CD14-positive monocyte (primary cell): ENCODE measurements at regions not wholly inside any gene's neighbourhood (a gene's known extent, or its start where the extent isn't known, plus 50 kb on each side); places are given as distances from the start of the nearest gene placed in this dataset.

Experiments used
- DNase-seq, 3 donors: peaks; one replicate each; pipeline ENCODE4 v3.0.0-alpha.2; 2011 to 2022
- H2AFZ ChIP-seq: 2 replicates; pipeline ENCODE4 v1.6.0; 2012; ENCODE audit warnings: mild to moderate bottlenecking, low read depth, low read length, inconsistent platforms; ENCODE audit not compliant: insufficient read depth, poor library complexity, severe bottlenecking
- H3K27ac ChIP-seq, 2 donors: 1 replicate in 1 of 2; 2 replicates in 1 of 2; pipeline ENCODE4 v1.5.1; 2012 to 2013; ENCODE audit warnings: low read length in 2 of 2, control low read depth in 1 of 2, inconsistent platforms in 1 of 2, low read depth in 1 of 2, mild to moderate bottlenecking in 1 of 2
- H3K27me3 ChIP-seq, 2 donors: one replicate each; pipeline versions ENCODE4 v1.6.0 to v1.6.1; 2011 to 2013; ENCODE audit warnings: low read length in 2 of 2; ENCODE audit not compliant: control insufficient read depth in 2 of 2, insufficient read depth in 2 of 2
- H3K36me3 ChIP-seq, 2 donors: replicated peaks in 1 of 2; 1 replicate in 1 of 2; 2 replicates in 1 of 2; pipeline versions ENCODE4 v1.5.1 to v1.6.1; 2012 to 2013; ENCODE audit warnings: low read length in 2 of 2, control low read depth in 1 of 2, inconsistent platforms in 1 of 2, mild to moderate bottlenecking in 1 of 2; ENCODE audit not compliant: insufficient read depth in 2 of 2, control insufficient read depth in 1 of 2
- H3K4me1 ChIP-seq, 2 donors: 1 replicate in 1 of 2; 2 replicates in 1 of 2; pipeline versions ENCODE4 v1.5.1 to v1.6.1; 2012 to 2013; ENCODE audit warnings: low read length in 2 of 2, control low read depth in 1 of 2, inconsistent platforms in 1 of 2, mild to moderate bottlenecking in 1 of 2, moderate library complexity in 1 of 2; ENCODE audit not compliant: insufficient read depth in 2 of 2, control insufficient read depth in 1 of 2
- H3K4me2 ChIP-seq: replicated peaks from 2 replicates; pipeline ENCODE3; 2012; ENCODE audit warnings: low read length, moderate library complexity, mild to moderate bottlenecking; ENCODE audit not compliant: poor library complexity, severe bottlenecking; ENCODE audit errors: extremely low read depth
- H3K4me3 ChIP-seq, 3 experiments: fragments of 200-600 bp in 1 of 3; sonication (generic) in 1 of 3; replicated peaks in 1 of 3; 1 replicate in 2 of 3; 2 replicates in 1 of 3; pipeline ENCODE4 v1.5.1; 2011 to 2013; ENCODE audit warnings: low read length in 3 of 3, mild to moderate bottlenecking in 3 of 3, control low read depth in 2 of 3, low read depth in 2 of 3, inconsistent platforms in 1 of 3, moderate library complexity in 1 of 3
- H3K79me2 ChIP-seq: 2 replicates; pipeline ENCODE4 v1.6.0; 2012; ENCODE audit warnings: mild to moderate bottlenecking, control low read depth, inconsistent platforms, low read length, moderate library complexity; ENCODE audit not compliant: insufficient read depth
- H3K9ac ChIP-seq: 2 replicates; pipeline ENCODE4 v1.6.0; 2017; ENCODE audit warnings: low read length, mild to moderate bottlenecking; ENCODE audit not compliant: insufficient read depth, poor library complexity, severe bottlenecking
- H3K9me3 ChIP-seq, 2 donors: replicated peaks in 1 of 2; 1 replicate in 1 of 2; 2 replicates in 1 of 2; pipeline versions ENCODE4 v1.5.1 to v1.6.1; 2012 to 2013; ENCODE audit warnings: low read length in 2 of 2, control low read depth in 1 of 2; ENCODE audit not compliant: control insufficient read depth in 1 of 2, insufficient read depth in 1 of 2
- H4K20me1 ChIP-seq: 2 replicates; pipeline ENCODE4 v1.6.0; 2012; ENCODE audit warnings: mild to moderate bottlenecking, low read length, control low read depth, moderate library complexity; ENCODE audit not compliant: insufficient read depth
- H3K27ac Mint-ChIP-seq, 7 donors: one replicate each; pipeline ENCODE4 v1.8.0; 2020; ENCODE audit warnings: mild to moderate bottlenecking in 7 of 7, mixed read lengths in 7 of 7, moderate library complexity in 6 of 7, inconsistent platforms in 2 of 7
- H3K27me3 Mint-ChIP-seq, 3 donors: one replicate each; pipeline ENCODE4 v1.8.0; 2021 to 2022; ENCODE audit warnings: low read depth in 3 of 3, mild to moderate bottlenecking in 3 of 3, mixed read lengths in 3 of 3, moderate library complexity in 3 of 3, inconsistent platforms in 1 of 3
- H3K36me3 Mint-ChIP-seq, 2 donors: one replicate each; pipeline ENCODE4 v1.8.0; 2020; ENCODE audit warnings: mixed read lengths in 2 of 2, inconsistent platforms in 1 of 2, mild to moderate bottlenecking in 1 of 2
- H3K4me1 Mint-ChIP-seq: one replicate; pipeline ENCODE4 v1.8.0; 2020; ENCODE audit warnings: mild to moderate bottlenecking, mixed read lengths
- H3K4me3 Mint-ChIP-seq, 2 donors: one replicate each; pipeline ENCODE4 v1.8.0; 2020; ENCODE audit warnings: mild to moderate bottlenecking in 2 of 2, mixed read lengths in 2 of 2, moderate library complexity in 1 of 2
- H3K9me3 Mint-ChIP-seq, 7 donors: one replicate each; pipeline ENCODE4 v1.8.0; 2020 to 2022; ENCODE audit warnings: mixed read lengths in 7 of 7, mild to moderate bottlenecking in 6 of 7, moderate library complexity in 6 of 7, inconsistent platforms in 2 of 7
- WGBS: methylation state at CpG from one replicate; pipeline ENCODE4 v1.1.5; 2013; ENCODE audit warnings: missing lambda C conversion rate; ENCODE audit not compliant: insufficient coverage; 5-methylcytosine and 5-hydroxymethylcytosine counted together
- intact Hi-C, 2 donors: fragments of 100-400 bp; cut with micrococcal nuclease; formaldehyde crosslinking; loops; one replicate each; pipeline versions ENCODE4 v1.15.0 to v1.15.1; 2023
- TF ChIP-seq, protein P1 (sequence below): fragments of 200-600 bp; IDR thresholded peaks from one replicate; pipeline ENCODE4 v1.8.0; 2022; ENCODE audit warnings: antibody characterized with exemption, mild to moderate bottlenecking

DNA sequence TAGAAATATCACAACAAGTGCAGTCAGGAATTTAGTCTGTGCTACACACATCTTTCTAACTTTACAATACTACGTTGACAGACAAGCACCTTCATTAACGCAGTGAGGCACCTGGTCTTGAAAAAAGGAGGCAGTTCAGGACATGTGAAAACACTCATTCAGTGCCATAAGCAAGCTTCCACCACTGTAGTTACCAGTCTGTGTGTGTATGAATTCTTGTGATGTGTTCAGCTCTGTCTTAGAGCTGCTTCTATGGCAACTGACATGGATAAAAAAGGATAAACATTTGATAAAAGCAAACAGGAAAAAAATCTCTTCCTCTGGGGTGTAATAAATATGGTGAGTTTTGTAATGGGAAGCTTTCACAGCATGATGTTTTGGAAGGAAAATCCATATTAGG, 623.8 kb upstream of the NXPH2 start:
- Histone ChIP-seq H3K9me3 (peaks cover 11 to 12% of the 10 kb centered on the region in 2 donors), H4K20me1 (no peaks in the 10 kb centered on the region), H3K4me3 (no peak overlapping the region), H3K27me3 (no peaks in the 10 kb centered on the region), H3K36me3 (no peaks in the 10 kb centered on the region), H3K79me2 (no peaks in the 10 kb centered on the region), H3K27ac (no peak overlapping the region), H3K4me2 (no peak overlapping the region), H2AFZ (no peak overlapping the region), H3K9ac (no peak overlapping the region), H3K4me1 (no peaks in the 10 kb centered on the region)
- Mint-ChIP-seq H3K4me1 (no peaks in the 10 kb centered on the region), H3K27me3 (no peaks in the 10 kb centered on the region), H3K9me3 (peaks cover 0 to 12% (median 5%) of the 10 kb centered on the region in 7 donors), H3K36me3 (no peaks in the 10 kb centered on the region), H3K4me3 (no peak overlapping the region), H3K27ac (no peak overlapping the region)
- no peak for DNase-seq
- intact Hi-C loops = no loop called here
- 80% methylated on average over 1 of the region's 2 CpGs for WGBS
- TF ChIP-seq, protein P1, sequence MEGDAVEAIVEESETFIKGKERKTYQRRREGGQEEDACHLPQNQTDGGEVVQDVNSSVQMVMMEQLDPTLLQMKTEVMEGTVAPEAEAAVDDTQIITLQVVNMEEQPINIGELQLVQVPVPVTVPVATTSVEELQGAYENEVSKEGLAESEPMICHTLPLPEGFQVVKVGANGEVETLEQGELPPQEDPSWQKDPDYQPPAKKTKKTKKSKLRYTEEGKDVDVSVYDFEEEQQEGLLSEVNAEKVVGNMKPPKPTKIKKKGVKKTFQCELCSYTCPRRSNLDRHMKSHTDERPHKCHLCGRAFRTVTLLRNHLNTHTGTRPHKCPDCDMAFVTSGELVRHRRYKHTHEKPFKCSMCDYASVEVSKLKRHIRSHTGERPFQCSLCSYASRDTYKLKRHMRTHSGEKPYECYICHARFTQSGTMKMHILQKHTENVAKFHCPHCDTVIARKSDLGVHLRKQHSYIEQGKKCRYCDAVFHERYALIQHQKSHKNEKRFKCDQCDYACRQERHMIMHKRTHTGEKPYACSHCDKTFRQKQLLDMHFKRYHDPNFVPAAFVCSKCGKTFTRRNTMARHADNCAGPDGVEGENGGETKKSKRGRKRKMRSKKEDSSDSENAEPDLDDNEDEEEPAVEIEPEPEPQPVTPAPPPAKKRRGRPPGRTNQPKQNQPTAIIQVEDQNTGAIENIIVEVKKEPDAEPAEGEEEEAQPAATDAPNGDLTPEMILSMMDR = no peak

DNA sequence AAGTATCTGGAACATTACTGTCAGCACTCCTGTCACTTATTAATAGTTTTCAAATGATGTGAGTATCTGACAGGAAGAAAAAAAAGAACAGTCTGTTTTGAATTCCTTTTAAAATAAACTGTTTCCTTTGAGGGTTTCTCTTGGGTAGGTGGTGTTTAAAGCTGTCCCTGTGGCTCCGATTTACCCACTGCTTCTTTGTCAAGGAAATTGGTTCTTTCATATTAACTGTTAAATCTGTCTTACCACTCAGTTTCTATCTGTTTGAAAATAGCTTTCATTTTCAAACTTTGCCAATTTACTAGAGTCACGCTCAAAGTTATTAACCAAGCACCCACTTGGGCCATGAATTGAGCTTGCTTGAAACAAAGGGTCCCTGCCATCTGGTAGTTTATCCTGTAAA, 614.6 kb upstream of the NXPH2 start:
- Histone ChIP-seq H3K9ac (no peak overlapping the region), H4K20me1 (no peaks in the 10 kb centered on the region), H3K79me2 (no peaks in the 10 kb centered on the region), H3K4me3 (no peak overlapping the region), H2AFZ (no peak overlapping the region), H3K9me3 (peaks cover 0 to 8% of the 10 kb centered on the region in 2 donors), H3K27ac (no peak overlapping the region), H3K4me1 (no peaks in the 10 kb centered on the region), H3K36me3 (no peaks in the 10 kb centered on the region), H3K27me3 (no peaks in the 10 kb centered on the region), H3K4me2 (no peak overlapping the region)
- H3K4me3 Mint-ChIP-seq = no peak overlapping the region
- H3K9me3 Mint-ChIP-seq = peaks cover 0 to 8% (median 2%) of the 10 kb centered on the region in 7 donors
- WGBS = no CpG with 5 or more reads among the region's 2 CpGs
- intact Hi-C loops = no loop called here
- DNase-seq = no peak
- peaks cover 0 to 2% (median 0%) of the 10 kb centered on the region in 3 donors for H3K27me3 Mint-ChIP-seq
- no peak overlapping the region for H3K27ac Mint-ChIP-seq
- H3K36me3 Mint-ChIP-seq = no peaks in the 10 kb centered on the region
- H3K4me1 Mint-ChIP-seq = no peaks in the 10 kb centered on the region
- TF ChIP-seq, protein P1 = no peak
